ENCODE measurements at regions not wholly inside any gene's neighbourhood (a gene's known extent, or its start where the extent isn't known, plus 50 kb on each side); places are given as distances from the start of the nearest gene placed in this dataset.

DNA sequence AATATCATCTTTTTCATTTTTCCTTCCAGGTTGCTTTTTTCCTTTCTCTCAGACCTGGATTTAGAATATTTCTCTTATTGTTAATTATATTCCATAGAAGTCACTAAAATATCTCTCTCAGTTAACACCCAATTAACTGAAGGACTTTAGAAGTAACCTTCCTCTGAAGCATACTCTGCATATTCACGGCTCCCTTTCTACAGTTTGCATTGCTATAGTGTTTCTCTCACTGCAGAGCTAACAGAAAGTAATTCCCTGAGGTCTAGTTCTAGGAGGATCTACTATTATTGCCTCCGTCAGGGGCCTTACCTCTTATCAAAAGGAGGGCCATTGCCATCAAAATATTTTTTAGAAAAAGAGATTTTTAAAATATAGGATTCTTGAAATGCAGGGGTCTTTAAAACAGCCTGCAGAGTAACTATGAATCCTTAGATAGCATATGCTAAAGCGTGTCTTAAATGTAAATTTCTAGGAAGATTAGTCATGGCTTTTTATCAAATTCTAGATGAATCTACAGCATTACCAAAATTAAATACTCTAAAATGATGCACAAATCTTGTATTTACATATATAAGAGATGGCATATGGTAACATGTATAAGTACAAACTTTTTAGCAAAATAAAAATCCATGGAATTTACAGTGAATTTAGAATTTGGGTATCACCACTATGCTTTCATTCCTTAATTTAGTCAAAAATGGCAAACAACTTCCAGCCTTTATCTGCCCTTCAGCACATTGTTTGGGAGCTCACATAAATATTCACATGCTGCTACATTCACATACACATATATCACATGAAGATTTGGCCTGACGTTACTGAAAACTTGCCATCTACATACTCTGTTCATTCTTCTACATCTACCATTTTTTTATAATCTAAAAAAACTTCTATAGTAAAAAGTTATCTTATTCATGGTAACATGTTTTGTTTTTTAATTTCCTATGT, 696.8 kb downstream of the OTOL1 start:
- no peak for DNase-seq (ENCODE audit: low read depth in 2 of 2)

DNA sequence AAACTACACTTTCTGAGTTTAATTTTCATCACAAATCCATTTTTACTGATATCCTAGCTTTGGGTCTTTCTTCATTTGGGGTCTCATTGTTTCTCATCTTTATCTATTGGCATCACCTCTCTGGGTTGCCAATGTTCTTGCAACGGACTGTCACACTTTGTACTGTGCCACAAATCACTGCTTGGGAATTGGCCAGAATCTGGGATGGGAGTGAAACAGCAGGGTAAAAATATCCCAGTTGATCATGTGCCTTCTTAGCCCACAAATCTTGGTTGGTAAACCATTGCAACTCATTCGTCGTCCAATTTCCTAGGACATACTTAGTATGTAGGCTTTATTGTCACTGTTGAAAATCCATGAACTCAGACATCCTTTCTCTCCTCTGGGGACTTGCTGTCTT, 698.5 kb downstream of the OTOL1 start:
- no peak for DNase-seq (ENCODE audit: low read depth in 2 of 2)

DNA sequence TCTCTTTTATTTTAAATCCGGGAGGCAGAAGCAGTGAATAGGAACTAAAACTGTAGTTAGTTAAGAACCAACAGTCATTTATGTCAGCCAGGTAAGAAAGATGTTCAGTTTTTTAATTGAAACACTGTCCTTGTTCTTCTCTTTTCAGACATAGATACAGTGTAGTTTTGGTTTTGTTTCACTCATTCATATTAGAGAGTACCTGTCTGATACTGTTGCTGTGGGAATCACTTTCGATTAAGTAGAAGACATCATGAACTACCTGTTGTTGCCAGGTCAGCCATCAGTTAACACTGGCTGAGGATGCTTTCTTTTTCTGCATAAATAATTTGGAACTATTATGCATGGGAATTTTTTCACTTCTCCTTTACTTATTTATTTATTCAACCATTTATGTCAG, 700.4 kb downstream of the OTOL1 start:
- DNase-seq (ENCODE audit: low read depth in 2 of 2), result no peak

DNA sequence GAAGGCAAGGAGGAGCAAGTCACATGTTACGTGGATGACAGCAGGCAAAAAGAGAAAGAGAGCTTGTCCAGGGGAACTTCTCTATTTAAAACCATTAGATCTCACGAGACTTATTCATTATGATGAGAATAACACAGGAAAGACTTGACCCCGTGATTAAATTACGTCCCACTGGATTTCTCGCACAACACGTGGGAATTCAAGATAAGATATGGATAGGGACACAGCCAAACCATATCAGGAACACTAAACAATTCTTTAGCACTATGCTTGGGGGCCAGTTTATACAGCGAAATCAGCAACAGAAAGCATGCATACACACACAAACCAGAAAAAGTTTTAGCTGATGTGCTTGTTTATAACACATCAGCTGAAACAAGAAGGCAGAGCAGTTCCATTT, 704.2 kb downstream of the OTOL1 start:
- no peak for DNase-seq (ENCODE audit: low read depth in 2 of 2)

- DNase-seq (ENCODE audit: low read depth in 2 of 2), result no peak
Observed at GRCh38 chr3:162206648-162207047, 710.0 kb downstream of the OTOL1 start.

DNA sequence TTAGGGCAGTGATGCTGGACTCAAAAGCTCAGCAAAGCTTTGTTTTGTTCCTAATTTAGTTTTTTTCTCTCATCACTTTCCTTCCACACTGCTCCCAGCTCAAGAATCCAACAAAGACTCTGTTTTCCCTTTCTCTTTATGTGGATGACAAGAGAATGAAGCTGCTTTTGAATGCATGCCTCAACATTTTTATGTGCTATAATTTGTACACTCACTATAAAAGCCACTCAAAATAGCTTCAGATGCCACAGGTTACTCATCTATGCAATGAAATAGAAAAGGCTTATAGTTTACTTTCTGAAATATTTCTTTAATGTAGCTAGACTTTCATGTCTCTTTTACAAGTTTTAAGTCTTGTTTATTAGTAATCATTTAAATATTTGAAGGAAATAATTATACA, 714.9 kb downstream of the OTOL1 start:
- DNase-seq (ENCODE audit: low read depth in 2 of 2), result no peak

DNA sequence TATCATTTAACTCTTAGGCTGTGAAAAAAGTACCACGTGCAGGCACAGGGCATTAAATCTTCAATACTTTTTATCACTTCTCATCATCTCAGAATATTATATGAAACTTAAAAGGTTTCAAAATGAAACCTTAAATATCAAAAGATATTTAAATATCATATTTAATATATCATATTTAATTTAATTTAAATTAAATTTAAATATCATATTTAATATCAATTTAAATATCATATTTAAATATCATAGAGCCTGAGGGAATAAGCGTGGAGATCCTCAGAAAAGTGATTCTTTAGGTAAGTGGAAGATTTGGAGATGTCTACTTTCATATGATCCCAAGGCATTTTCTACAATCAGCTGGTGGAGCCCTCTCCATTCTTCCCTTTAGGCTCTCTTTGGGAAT, 716.6 kb downstream of the OTOL1 start:
- no peak for DNase-seq (ENCODE audit: low read depth in 2 of 2)

GRCh38 chr3:162213956-162214355, 717.3 kb downstream of the OTOL1 start:
- DNase-seq (ENCODE audit: low read depth in 2 of 2), result no peak

DNA sequence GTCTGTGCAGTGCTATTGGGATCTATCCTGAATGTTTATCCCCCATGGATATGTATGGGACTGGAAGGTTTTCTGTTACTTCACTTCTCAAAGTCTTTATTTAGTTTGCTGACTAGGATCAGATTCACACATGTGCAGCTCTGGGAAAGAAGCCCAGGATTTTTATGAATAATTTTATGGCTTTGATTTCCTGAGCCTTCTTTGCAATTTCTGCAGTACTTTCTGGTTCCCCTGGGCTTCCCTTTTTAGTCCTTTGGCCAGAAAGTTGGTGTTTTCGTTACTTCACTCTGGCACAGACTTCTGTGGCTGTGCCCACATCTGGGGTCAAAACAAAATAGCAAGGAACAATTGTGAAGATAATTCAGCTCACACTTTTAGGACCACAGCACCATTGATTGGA, 721.0 kb downstream of the OTOL1 start:
- no peak for DNase-seq (ENCODE audit: low read depth in 2 of 2)

DNA sequence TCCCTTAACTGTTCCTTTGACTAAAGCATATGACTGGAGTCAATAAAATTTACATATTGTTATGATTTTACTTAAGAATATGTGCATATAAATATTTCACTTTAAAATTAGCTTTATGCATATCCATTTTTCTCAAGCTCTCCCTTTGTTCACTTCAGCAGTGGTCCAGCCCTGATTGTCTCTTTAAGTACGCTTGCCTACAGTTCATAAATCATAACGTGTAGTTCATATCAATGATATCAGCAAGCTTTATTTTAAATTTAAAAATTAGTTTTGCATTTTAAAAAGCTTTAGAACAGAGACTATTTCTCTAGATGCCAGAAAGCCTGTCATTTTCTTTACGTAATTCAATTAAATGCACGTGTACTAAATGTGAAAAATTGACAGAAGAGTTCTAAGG, 721.9 kb downstream of the OTOL1 start:
- DNase-seq (ENCODE audit: low read depth in 2 of 2), result no peak

DNA sequence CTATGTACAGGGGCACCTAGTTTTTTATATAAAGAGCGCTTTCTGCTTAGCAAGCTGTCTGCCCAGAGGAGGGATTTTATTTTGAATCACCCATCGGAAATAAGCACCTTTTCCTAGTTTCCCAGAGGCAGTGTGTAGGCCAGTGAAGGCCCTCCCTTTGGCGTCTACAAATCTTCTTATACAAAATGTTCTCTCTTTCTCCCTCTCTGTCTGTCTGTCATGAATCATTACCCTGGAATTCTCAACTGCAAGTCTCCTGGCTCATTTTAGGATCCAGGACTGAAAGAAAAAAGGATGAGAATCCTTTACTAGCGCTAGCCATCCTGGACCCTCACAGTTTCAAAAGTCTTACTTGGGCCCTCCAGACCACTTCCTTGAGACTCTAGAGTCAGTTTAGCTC, 728.1 kb downstream of the OTOL1 start:
- no peak for DNase-seq (ENCODE audit: low read depth in 2 of 2)

DNA sequence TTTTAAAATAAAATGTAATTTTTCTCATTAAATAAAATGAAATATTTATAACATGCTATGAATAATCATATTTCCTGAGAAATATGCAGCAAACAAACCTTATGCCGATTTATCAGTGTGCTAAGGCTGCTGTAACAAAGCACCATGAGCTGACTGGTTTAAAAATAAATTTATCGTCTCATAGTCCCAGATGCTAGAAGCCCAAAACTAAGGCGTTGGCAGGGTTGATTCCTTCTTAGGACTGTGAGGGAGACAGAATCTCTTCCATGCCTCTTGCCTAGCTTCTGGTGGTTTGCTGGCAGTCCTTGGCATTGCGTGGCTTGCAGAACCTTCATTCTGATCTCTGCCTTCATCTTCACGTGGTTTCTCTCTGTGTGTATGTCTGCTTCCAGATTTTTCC, 740.3 kb downstream of the OTOL1 start:
- DNase-seq (ENCODE audit: low read depth in 2 of 2), result no peak

- DNase-seq (ENCODE audit: low read depth in 2 of 2), result no peak
Observed at GRCh38 chr3:162250782-162251181, 754.2 kb downstream of the OTOL1 start.

DNA sequence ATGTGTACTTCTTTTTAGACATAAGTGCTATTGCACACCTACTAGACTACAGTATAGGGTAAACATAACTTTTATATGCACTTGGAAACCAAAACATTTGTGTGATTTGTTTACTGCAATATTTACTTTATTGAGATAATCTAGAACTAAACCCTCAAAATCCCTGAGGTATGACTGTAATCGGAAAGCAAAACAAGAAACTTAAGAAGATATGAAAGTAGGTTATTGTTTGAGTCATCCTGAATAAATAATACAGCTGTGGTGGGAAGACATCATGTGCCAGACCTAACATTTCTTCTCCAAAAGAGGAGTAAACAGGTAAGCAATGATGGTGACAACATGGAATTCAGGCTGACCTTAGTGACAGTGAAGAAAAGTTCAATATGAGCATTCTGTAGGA, 765.5 kb downstream of the OTOL1 start:
- DNase-seq (ENCODE audit: low read depth in 2 of 2), result no peak

DNA sequence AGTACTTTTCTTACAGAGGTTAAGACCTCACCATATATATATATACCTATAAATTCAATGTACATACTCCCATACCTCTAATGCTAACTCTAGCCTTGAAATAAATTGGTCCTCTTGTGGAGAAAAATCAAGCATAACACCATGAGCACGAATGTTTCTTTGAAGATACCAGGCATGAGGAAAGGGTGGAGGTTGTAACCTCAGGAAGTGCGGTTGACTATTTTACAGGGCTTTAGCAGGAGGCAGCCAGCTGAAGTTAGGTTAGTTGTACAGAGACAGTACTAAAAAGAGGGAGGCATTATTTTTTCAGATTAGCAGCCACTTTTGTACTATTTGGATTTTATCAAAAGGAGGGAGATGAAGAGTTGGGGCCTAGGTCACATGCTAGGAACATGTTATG, 767.0 kb downstream of the OTOL1 start:
- no peak for DNase-seq (ENCODE audit: low read depth in 2 of 2)

GRCh38 chr3:162269636-162270458, 773.2 kb downstream of the OTOL1 start:
- DNase-seq (ENCODE audit: low read depth in 2 of 2), result no peak

DNA sequence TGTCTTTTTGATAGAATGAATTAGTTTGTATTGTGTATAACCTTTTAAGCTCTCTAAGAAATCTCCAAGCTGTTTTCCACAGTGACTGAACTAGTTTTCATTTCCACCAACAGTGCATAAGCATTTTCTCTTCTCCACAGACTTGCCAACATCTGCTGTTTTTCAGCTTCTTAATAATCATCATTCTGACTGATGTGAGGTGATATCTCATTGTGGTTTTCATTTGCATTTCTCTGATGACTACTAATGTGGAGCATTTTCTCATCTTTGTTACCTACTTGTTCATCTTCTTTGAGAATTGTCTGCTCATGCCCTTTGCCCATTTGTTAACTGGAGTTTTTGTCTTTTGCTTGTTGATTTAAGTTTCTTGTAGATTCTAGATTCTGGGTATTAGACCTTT, 777.5 kb downstream of the OTOL1 start:
- DNase-seq (ENCODE audit: low read depth in 2 of 2), result no peak

GRCh38 chr3:162278834-162279233, 782.2 kb downstream of the OTOL1 start:
- no peak for DNase-seq (ENCODE audit: low read depth in 2 of 2)

DNA sequence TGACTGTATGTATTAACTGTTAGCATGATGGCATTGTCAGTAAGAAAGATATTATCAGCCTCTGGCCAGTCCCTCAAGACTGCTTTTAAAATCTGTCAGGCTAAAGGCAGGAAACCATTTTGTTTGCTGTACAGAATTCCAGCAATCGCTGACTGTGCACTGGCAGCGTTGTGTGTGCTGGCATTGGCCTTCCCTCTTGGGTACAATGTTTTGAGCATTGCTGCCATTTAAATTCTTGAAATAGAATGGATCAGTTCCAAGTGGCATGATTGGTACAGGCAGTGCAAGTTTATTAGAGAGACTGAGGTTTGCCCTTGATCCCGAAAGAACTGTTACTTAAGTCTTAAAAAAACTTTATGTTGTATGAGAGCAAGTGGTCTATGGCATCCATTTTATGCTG, 788.7 kb downstream of the OTOL1 start:
- no peak for DNase-seq (ENCODE audit: low read depth in 2 of 2)

DNA sequence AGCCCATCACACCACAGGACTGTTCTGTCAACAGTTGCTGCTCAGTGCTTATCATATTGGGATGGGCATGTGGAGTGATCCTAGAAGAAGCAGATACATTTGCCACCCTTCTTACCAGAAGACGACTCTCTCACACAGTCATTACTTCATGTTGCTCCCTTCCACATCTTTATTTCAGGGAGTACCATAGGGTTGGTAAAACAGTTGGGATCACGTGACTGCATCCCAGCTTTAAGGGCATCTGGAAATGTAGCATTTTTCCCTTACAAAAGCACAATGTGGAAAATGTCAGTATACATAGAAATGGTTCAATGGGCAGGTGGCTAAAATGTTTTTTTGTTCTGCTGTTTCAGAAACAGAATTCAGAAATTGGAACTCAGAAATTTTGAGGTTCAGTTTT, 791.0 kb downstream of the OTOL1 start:
- DNase-seq (ENCODE audit: low read depth in 2 of 2), result no peak

- DNase-seq (ENCODE audit: low read depth in 2 of 2), result no peak
Observed at GRCh38 chr3:162292409-162292808, 795.8 kb downstream of the OTOL1 start.

GRCh38 chr3:162295323-162295983, 798.8 kb downstream of the OTOL1 start:
- DNase-seq (ENCODE audit: low read depth in 2 of 2), result no peak
